OCI-M1 (cell line): ENCODE measurements at regions not wholly inside any gene's neighbourhood (a gene's known extent, or its start where the extent isn't known, plus 50 kb on each side); places are given as distances from the start of the nearest gene placed in this dataset.
"Not testable (repeated sequence)": the region's sequence is repeated elsewhere in the genome, so short reads cannot be mapped to it uniquely, and the experiment has no call there.

Experiments
- DNase-seq: peaks from one replicate; lab custom pipeline; 2025; lab: John Stamatoyannopoulos, UW

DNA sequence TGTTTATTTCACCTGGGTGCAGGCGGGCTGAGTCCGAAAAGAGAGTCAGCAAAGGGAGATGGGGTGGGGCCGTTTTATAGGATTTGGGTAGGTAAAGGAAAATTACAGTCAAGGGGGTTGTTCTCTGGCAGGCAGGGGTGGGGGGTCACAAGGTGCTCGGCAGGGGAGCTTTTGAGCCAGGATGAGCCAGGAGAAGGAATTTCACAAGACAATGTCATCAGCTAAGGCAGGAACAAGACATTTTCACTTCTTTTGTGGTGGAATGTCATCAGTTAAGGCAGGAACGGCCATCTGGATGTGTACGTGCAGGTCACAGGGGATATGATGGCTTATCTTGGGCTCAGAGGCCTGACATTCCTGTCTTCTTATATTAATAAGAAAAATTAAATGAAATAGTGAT lies 115.8 kb upstream of the KCNJ3 start:
- DNase-seq = not testable (repeated sequence)

DNA sequence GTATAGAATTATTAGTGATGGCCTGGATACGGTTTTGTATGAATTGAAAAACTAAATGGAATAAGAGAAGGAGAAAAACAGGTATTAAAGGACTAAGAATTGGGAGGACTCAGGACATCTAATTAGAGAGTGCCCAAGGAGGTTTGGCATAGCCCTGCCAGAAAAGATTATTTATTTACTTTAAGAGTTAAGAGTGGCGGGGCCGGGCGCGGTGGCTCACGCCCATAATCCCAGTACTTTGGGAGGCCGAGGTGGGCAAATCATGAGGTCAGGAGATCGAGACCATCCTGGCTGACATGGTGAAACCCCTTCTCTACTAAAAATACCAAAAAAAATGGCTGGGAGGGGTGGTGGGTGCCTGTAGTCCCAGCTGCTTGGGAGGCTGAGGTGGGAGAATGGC lies 115.2 kb upstream of the KCNJ3 start:
- not testable (repeated sequence) for DNase-seq

DNA sequence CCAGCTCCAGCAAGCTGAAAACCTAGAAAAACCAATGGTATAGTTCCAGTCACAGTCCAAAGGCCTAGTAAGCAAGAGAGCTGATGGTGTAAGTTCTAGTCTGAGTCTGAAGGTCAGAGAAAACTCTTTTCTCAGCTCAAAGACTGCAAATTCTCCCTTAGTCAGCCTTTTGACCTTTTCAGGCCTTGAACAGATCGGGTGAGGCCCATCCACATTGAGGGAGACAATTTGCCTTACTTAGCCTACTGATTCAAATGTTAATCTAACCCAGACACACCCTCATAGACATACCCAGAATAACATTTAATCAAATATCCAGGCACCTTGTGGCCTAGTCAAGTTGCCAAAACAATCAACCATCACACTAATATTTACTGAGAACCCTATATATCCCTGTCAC lies 110.8 kb upstream of the KCNJ3 start:
- no peak for DNase-seq

DNA sequence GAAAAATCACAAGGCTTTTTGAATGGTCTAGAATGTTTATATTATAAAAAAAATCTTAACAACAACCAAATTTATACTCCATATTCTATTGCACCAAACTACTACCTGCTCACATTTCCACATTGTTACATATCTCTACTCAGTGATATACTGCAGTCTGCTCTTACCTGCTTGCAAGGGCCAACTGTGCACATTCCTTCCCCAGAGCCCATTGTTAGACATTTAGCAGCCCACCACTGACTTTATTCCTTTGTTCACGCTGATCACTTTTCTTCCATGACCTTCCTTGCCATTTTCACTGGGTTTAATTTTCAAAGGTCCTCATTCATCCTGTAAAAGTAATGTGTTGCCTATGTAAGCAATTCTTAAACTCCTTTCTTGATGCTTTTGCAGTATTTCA lies 109.7 kb upstream of the KCNJ3 start:
- DNase-seq = no peak

DNA sequence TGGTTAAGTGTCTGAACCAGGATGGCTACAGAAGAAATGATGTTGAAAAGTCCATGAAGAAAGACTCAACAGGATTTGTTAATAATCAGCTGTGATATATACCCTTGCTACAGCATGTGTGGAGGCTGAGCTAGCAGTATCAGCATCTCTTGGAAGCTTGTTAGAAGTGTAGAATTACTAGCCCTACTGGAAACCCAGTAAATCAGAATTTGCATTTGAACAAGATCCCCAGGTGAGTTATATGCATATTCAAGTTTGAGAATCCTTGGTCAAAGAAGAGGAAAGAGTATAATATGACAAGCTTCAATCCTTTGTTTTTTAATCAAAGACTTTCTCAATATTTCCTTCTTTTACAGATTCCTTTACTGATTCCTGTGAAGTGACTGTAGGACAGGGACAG lies 109.0 kb upstream of the KCNJ3 start:
- DNase-seq = no peak

DNA sequence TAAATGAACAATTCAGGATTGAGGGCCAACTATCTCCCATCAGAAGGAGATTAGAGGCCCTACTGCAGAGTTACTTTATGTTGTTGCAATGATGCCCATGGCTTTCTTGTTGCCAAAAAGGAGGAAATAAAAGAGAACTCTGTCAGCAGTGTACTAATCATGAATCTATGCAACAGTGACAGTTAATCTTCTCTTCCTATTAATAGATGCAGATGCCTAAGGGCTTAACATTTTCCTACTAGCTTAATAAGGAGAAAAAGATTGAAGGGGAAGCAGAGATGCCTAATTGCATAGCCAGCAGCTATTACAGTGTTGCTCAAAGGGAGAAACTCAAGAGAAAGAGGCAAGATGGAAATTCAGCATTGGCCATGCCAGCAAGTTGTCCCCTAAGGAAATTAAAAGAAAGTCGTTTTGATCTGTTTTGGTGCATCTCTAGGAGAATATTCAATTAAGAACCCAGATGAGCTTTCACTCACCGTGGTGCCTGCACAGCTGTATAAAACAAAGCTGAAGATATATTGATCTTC lies 107.1 kb upstream of the KCNJ3 start:
- DNase-seq = no peak

DNA sequence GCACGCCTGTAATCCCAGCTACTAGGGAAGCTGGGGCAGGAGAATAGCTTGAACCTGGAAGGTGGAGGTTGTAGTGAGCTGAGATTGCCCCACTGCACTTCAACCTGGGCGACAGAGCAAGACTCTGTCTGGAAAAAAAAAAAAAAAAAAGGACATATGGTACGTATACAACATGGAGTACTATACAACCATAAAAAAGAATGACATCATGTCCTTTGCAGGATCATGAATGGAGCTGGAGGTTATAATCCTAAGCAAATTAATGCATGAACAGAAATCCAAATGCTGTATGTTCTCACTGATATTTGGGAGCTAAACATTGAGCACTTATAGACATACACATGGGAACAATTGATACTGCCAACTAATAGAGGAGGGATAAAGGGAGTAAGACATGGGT lies 99.3 kb upstream of the KCNJ3 start:
- DNase-seq = no peak

DNA sequence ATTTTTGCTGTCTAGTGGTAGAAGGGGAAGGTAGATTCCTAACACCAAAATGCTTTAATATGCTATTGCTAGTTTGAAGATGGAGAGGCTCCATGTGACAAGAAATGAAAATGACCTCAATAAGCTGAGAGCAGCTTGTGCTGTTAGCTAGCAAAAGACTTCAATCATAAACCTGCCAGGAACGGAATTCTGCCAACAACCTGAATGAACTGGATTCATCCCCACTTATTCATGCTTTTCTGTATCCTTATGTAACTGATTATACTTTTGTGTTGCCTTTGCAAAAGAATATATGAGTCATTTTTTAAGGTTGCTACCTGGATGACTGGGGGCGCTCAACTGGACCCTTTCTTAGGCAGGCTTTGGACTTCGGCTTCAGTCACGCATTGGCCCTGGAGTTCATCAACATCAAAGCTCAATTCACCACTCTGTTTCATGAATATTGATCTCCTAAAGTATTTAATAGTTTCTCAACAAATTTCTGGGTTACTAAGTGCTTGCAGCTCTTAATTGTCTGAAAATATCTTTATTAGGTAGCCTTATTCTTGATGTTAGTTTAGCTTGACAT lies 97.5 kb upstream of the KCNJ3 start:
- no peak for DNase-seq

DNA sequence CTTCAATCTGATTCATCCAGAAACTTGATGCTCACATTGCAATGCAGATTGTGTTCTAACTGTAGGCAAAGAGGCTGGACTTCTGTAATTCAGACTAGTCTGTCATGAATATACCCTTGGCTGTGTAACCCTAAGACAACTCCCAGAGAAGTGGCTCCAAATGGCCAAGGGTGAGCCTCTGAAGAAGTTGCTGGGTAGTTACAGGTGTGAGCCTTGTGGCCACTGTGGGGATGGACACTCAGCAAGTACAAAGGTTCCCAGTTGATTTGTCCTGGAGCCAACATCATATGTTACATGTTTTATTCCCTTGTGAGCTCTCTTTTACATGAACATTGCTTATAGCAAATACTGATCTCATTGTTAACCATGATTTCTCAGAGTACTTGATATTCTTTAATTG lies 94.8 kb upstream of the KCNJ3 start:
- no peak for DNase-seq

DNA sequence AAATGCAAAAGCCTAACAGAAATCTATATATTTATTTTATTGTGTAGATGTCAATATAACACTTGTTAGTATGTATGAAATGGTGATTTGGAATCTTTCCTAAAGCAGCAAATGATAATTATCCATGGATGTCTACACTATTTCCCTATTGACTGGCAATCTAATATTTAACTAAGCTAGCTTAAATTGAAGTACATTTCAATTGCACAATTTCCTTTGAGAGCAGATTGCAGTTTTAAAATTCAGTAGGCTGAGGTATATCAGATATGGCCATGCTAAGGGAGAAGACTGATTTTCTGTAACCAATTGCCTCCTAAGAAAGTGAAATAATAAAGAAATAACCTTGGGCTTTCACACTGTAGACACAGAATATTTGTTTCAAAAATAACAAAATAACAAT lies 90.1 kb upstream of the KCNJ3 start:
- DNase-seq = no peak

DNA sequence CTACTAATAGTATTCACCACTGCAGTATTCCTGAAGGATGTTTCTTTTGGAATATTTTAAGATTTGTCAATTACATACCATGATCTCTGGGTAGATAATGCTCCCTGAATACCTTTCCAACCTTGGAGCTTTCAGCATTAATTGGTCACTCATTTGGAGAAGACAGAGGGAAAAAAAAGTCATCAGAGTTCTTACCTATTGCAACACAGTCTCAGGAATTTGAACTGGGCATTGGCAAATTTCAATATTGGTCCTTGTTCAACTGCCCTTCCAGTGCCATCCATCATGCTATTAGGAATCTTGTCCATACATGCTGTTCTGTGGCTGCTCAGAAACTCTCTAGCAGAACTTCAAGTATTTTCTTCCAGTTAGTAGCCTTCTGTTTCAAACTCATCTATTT lies 83.6 kb upstream of the KCNJ3 start:
- DNase-seq = no peak

DNA sequence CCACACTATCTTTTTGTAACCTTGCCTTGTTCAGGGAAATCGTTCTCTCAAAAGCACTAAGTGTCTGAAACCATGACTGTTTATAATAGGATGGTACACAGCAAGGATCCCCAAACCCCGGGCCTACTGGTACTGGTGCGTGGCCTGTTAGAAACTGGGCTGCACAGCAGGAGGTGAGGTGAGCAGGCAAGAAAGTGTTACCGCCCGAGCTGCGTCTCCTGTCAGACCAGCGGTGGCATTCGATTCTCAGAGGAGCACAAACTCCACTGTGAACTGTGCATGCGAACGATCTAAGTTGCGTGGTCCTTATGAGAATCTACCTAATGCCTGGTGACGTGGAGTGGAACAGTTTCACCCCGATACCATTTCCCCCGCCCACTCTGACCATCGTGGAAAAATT lies 81.8 kb upstream of the KCNJ3 start:
- no peak for DNase-seq

DNA sequence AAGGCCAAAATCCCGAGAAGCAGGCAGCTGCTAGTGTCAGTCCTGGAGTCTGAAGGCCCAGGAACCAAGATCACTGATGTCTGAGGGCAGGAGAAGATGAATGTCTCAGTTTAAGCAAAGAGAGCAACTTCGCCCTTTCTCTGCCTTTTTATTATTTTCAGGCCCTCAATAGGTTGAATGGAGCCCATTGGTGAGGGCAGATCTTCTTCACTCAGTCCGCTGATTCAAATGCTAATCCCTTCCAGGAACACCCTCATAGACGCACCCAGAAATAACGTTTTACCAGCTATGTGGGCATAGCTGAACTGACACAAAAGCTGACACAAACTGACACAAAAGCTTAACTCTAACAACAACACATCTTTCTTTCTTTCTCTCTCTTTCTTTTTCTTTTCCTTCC lies 78.0 kb upstream of the KCNJ3 start:
- DNase-seq = no peak

DNA sequence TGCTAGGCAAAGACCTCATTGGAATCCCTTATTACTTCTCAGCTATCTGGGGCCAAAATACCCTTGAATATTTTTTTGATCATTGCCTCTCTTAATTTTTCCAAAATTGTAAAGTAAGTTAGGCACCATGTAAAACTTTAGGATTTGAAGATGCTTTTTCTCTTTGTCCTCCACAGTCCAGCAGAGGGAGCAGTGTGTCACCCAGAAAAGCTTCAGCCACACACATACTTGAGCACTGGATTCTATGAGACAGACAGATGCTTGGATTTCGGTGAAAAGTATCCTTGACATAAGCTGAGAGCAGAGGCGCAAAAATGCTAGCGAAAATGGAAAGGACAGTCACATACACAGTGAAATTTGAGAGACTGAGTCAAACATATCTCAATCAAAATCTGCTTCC lies 74.7 kb upstream of the KCNJ3 start:
- peak; percentile 58 for DNase-seq

DNA sequence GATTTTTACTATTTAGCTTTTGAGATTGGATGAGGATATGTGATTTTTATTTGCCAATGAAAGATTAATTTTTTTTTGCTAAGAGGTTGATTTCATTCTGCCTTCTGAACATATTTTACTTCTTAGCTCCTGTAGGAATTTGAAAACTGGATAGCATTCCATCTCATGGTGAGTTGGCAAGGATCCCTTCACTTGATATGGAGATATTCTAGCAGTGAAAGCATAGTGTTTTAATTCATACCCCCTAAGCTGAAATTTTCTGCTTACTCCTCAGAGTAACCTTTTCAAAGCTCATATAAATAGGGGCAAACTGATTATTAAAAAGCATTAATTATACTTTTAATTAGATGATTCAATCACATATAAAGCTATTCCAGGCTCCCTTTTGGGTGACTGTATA lies 61.0 kb upstream of the KCNJ3 start:
- no peak for DNase-seq

DNA sequence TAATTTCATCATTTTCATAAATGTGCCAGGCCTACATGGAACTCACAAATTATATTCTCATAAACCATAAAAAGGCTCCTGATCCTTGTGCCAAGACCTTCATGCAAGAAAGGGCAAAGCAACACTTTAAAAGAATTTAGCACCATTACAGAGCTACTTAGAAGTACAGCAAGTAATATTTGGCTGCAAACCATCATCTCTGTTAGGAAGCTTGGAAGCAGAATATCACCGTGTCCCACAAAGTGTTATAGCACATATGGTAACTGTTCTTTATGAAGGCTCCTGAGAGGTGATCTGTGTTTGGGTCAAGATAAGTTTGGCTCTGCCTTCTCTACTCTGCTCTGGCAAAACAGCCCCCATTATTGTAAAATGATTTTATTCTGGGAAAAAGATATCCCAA lies 59.7 kb upstream of the KCNJ3 start:
- DNase-seq = no peak

DNA sequence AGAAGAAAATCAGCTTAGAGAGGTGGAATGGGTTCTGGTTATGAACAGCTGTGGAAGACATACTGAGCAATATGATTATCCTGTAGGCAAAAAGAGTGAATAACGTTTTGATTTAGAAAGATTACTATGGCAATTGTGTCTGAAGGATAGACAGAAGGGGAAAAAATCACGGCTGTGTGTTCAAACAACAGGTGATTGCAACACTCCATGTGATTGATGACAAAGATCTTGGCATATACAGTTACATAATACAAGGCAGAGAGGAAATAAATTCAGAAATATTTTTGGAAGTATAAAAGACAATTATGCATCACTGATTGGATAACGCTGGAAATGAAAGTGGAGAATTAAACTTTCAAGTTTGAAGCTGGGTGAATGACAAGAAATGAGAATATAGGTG lies 58.5 kb upstream of the KCNJ3 start:
- no peak for DNase-seq
